ENCODE measurements at regions not wholly inside any gene's neighbourhood (a gene's known extent, or its start where the extent isn't known, plus 50 kb on each side); places are given as distances from the start of the nearest gene placed in this dataset.

DNA sequence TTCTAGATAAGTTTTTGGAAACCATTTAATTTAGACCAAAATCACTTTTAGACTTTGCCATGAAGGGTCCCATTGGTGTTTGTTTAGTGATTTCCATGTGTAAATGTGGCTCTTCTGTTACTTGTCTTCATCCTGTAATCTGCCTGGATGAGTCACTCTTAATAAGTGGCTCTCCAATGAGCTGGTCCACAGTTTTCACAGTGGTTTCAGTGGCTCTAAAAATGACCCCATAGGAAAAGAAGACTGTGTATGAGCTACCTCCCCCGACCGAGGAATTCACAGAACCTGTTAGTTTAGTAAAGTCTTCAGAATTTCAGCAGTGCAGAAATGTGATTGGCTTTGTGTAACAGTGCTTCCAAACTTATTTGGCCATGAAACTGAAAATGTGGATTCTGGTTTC is 492.0 kb upstream of the MARCKS start:
- Histone ChIP-seq H3K4me1 (ENCODE audit: control insufficient read depth in 1 of 2, insufficient read depth in 2 of 2, low read depth in 1 of 2, low read length in 1 of 2) (peaks cover 4 to 55% of the 10 kb centered on the region in 2 experiments), H4K20me1 (ENCODE audit: insufficient read depth) (no peaks in the 10 kb centered on the region), H3K4me3 (ENCODE audit: low read depth in 2 of 2, low read length in 1 of 2) (no peak overlapping the region), H3K27me3 (ENCODE audit: insufficient read depth) (no peaks in the 10 kb centered on the region), H3K9me2 (no peaks in the 10 kb centered on the region), H3F3A (replicated peaks; ENCODE audit: insufficient read depth) (peaks cover 64% of the 10 kb centered on the region), H3K27ac (ENCODE audit: low read depth in 2 of 2, low read length in 1 of 2) (peak overlapping the region; percentile 87 to 90), H2AFZ (ENCODE audit: low read depth) (no peak overlapping the region), H3K36me3 (replicated peaks in 1 of 2; ENCODE audit: control insufficient read depth in 1 of 2, insufficient read depth in 2 of 2, low read length in 1 of 2) (peaks cover 15 to 17% of the 10 kb centered on the region in 2 experiments), H3K79me2 (ENCODE audit: insufficient read depth) (peaks cover 10% of the 10 kb centered on the region; the same call in 1 of the 2 replicates), H3K4me2 (no peak overlapping the region), H3K9me3 (no peaks in the 10 kb centered on the region), H3K9ac (peak overlapping the region; percentile 6; the same call in 1 of the 2 replicates)
- WGBS (ENCODE audit: low lambda C conversion rate): 86% methylated on average over 2 of the region's 2 CpGs
- CTCF ChIA-PET: interaction anchor here (0.6 kb wide), 1 partner anchor 1017 kb away, joined by 3 read pairs; no protein-coding TSS in a partner anchor
- POLR2A ChIA-PET: no interaction called here
- no peak for DNase-seq
- TF ChIP-seq ELF1 (IDR thresholded peaks at IDR 0.05) (no peak), RAD21 (IDR thresholded peaks at IDR 0.05; ENCODE audit: low read length) (no peak), FOSL2 (IDR thresholded peaks at IDR 0.05; ENCODE audit: borderline replicate concordance, low read depth) (peak; percentile 53; the same call in 1 of the 2 replicates), TCF12 (IDR thresholded peaks at IDR 0.05) (no peak), FOXM1 (IDR thresholded peaks at IDR 0.05; ENCODE audit: low read depth) (no peak), JUND (IDR thresholded peaks at IDR 0.05) (peak; percentile 63), USF1 (IDR thresholded peaks at IDR 0.05; ENCODE audit: borderline replicate concordance, low read depth) (no peak), POLR2AphosphoS5 (IDR thresholded peaks at IDR 0.05; ENCODE audit: low read depth, low read length) (0 out of 2 replicates have a peak, but pooled peaks have one; percentile 7)
- TF ChIP-seq, protein P1, sequence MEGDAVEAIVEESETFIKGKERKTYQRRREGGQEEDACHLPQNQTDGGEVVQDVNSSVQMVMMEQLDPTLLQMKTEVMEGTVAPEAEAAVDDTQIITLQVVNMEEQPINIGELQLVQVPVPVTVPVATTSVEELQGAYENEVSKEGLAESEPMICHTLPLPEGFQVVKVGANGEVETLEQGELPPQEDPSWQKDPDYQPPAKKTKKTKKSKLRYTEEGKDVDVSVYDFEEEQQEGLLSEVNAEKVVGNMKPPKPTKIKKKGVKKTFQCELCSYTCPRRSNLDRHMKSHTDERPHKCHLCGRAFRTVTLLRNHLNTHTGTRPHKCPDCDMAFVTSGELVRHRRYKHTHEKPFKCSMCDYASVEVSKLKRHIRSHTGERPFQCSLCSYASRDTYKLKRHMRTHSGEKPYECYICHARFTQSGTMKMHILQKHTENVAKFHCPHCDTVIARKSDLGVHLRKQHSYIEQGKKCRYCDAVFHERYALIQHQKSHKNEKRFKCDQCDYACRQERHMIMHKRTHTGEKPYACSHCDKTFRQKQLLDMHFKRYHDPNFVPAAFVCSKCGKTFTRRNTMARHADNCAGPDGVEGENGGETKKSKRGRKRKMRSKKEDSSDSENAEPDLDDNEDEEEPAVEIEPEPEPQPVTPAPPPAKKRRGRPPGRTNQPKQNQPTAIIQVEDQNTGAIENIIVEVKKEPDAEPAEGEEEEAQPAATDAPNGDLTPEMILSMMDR (IDR thresholded peaks at IDR 0.05): no peak

DNA sequence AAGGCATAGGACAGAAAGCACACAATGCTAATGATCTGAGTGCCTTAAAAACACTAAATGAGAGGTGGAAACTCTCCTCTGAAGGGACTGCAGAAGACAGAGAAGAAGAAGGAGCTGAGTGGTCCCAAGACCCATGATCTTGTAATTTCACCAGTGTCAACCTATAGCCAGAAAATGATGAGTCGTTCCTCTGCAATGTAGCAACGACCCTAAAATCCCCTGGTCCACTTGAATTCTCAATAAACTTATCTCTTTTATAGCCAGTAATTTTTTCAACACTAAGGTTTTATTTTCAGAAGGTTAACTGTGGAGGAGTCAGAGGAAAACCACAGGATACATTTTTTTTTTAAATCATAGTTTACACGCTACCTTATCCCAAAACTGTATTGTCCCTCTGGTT is 490.6 kb upstream of the MARCKS start:
- DNase-seq: no peak
- POLR2A ChIA-PET: no interaction called here
- Histone ChIP-seq H2AFZ (ENCODE audit: low read depth) (no peak overlapping the region), H3F3A (replicated peaks; ENCODE audit: insufficient read depth) (peaks cover 59% of the 10 kb centered on the region), H3K79me2 (ENCODE audit: insufficient read depth) (peaks cover 10% of the 10 kb centered on the region; the same call in 1 of the 2 replicates), H3K9me3 (no peaks in the 10 kb centered on the region), H3K4me2 (no peak overlapping the region), H3K36me3 (replicated peaks in 1 of 2; ENCODE audit: control insufficient read depth in 1 of 2, insufficient read depth in 2 of 2, low read length in 1 of 2) (peaks cover 17% of the 10 kb centered on the region in 2 experiments), H3K27ac (ENCODE audit: low read depth in 2 of 2, low read length in 1 of 2) (peak overlapping the region; percentile 29 to 90; a peak in 3 of 4 replicates), H3K27me3 (ENCODE audit: insufficient read depth) (no peaks in the 10 kb centered on the region), H3K4me3 (ENCODE audit: low read depth in 2 of 2, low read length in 1 of 2) (no peak overlapping the region), H3K4me1 (ENCODE audit: control insufficient read depth in 1 of 2, insufficient read depth in 2 of 2, low read depth in 1 of 2, low read length in 1 of 2) (peaks cover 3 to 45% of the 10 kb centered on the region in 2 experiments; a peak in 3 of 4 replicates), H4K20me1 (ENCODE audit: insufficient read depth) (no peaks in the 10 kb centered on the region), H3K9me2 (no peaks in the 10 kb centered on the region), H3K9ac (no peak overlapping the region)
- 79% methylated on average over 3 of the region's 3 CpGs for WGBS (ENCODE audit: low lambda C conversion rate)
- CTCF ChIA-PET: no interaction called here
- no peak for TF ChIP-seq FOSL2 (IDR thresholded peaks at IDR 0.05; ENCODE audit: borderline replicate concordance, low read depth)
- no peak for TF ChIP-seq FOXM1 (IDR thresholded peaks at IDR 0.05; ENCODE audit: low read depth)
- TF ChIP-seq MAX (IDR thresholded peaks at IDR 0.05; ENCODE audit: low read depth): no peak
- TF ChIP-seq, protein P2, sequence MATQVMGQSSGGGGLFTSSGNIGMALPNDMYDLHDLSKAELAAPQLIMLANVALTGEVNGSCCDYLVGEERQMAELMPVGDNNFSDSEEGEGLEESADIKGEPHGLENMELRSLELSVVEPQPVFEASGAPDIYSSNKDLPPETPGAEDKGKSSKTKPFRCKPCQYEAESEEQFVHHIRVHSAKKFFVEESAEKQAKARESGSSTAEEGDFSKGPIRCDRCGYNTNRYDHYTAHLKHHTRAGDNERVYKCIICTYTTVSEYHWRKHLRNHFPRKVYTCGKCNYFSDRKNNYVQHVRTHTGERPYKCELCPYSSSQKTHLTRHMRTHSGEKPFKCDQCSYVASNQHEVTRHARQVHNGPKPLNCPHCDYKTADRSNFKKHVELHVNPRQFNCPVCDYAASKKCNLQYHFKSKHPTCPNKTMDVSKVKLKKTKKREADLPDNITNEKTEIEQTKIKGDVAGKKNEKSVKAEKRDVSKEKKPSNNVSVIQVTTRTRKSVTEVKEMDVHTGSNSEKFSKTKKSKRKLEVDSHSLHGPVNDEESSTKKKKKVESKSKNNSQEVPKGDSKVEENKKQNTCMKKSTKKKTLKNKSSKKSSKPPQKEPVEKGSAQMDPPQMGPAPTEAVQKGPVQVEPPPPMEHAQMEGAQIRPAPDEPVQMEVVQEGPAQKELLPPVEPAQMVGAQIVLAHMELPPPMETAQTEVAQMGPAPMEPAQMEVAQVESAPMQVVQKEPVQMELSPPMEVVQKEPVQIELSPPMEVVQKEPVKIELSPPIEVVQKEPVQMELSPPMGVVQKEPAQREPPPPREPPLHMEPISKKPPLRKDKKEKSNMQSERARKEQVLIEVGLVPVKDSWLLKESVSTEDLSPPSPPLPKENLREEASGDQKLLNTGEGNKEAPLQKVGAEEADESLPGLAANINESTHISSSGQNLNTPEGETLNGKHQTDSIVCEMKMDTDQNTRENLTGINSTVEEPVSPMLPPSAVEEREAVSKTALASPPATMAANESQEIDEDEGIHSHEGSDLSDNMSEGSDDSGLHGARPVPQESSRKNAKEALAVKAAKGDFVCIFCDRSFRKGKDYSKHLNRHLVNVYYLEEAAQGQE (IDR thresholded peaks at IDR 0.05; ENCODE audit: low read depth, low read length): no peak
- TF ChIP-seq RXRA (IDR thresholded peaks at IDR 0.05; ENCODE audit: borderline replicate concordance, low read depth): no peak
- TF ChIP-seq GATA2 (CRISPR knock-in tag; IDR thresholded peaks at IDR 0.05): no peak
- no peak for TF ChIP-seq YY1 (IDR thresholded peaks at IDR 0.05; ENCODE audit: low read depth)
- no peak for TF ChIP-seq MEF2A (IDR thresholded peaks at IDR 0.05; ENCODE audit: borderline replicate concordance, low read depth)
- TF ChIP-seq, protein P1 (IDR thresholded peaks at IDR 0.05): no peak
- TF ChIP-seq RCOR1 (IDR thresholded peaks at IDR 0.05; ENCODE audit: low read length): no peak
- no peak for TF ChIP-seq EZH2phosphoT487 (IDR thresholded peaks at IDR 0.05; ENCODE audit: borderline replicate concordance, low read depth)

Data from SK-N-SH (cell line).